ENCODE measurements at regions not wholly inside any gene's neighbourhood (a gene's known extent, or its start where the extent isn't known, plus 50 kb on each side); places are given as distances from the start of the nearest gene placed in this dataset.

- H3K27ac ChIP-seq (ENCODE audit: extremely low read depth, low read depth, low read length) = no peak overlapping the region
- no peak for TF ChIP-seq KLF7 (tag by site-specific recombination; IDR thresholded peaks at IDR 0.05; ENCODE audit: borderline replicate concordance)
- TF ChIP-seq ZNF157 (tag by site-specific recombination; IDR thresholded peaks at IDR 0.05) = peak; percentile 90
- POLR2A ChIA-PET = no interaction called here
- H3K4me3 ChIP-seq (ENCODE audit: low read depth, low read length) = no peak overlapping the region
- no peaks in the 10 kb centered on the region for H3K36me3 ChIP-seq (ENCODE audit: control insufficient read depth in 2 of 2, insufficient read depth in 1 of 2, low read length in 2 of 2)
- H3K9me3 ChIP-seq (ENCODE audit: control insufficient read depth, insufficient read depth, low read depth, low read length) = no peaks in the 10 kb centered on the region
- no peaks in the 10 kb centered on the region for H3K4me1 ChIP-seq (ENCODE audit: control insufficient read depth, insufficient read depth, low read length)
- CTCF ChIA-PET = no interaction called here
These were observed 100.0 kb upstream of the ARHGAP5 start for GRCh38 chr14:31977001-31977556.

DNA sequence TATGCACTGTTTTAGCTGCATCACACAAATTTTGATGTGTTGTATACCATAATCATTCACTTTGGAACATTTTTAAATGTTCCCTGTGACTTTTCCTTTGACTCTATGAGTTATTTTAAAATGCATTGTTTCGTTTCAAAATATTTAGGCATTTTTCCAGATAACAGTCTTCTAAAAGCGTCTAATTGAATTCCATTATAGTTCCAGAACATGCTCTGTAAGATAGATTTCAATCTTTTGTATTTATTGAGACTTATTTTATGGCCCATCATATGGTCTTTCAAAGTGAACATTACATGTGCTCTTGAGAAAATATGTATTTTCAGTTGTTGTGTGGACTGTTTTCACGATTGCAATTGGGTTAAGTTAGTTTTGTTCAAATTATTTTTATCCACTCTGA, 98.7 kb upstream of the ARHGAP5 start:
- CTCF ChIA-PET = no interaction called here

DNA sequence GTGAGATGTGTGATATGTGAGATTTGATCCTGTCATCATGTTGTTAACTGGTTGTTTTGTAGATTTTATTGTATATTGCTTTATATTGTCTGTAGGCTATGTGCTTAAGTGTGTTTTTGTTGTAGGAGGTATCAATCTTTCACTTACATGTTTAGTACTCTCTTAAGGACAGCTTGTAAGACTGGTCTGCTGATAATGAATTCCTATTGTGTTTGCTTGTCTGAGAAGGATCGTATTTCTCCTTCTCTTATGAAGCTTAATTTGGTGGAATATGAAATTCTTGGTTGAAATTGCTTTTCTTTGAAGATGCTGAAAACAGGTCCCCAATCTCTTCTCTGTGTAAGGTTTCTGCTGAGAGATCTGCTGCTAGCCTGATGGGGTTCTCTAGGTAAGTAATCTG, 94.5 kb upstream of the ARHGAP5 start:
- TF ChIP-seq TRIM28 (IDR thresholded peaks at IDR 0.05; ENCODE audit: borderline replicate concordance, low read length) (0 out of 2 replicates have a peak, but pooled peaks have one; percentile 43), ZNF692 (tag by site-specific recombination; IDR thresholded peaks at IDR 0.05) (no peak), ZNF560 (tag by site-specific recombination; IDR thresholded peaks at IDR 0.05; ENCODE audit: borderline replicate concordance) (no peak), SETDB1 (IDR thresholded peaks at IDR 0.05; ENCODE audit: insufficient read length, low read length) (peak; percentile 97), ZNF350 (tag by site-specific recombination; IDR thresholded peaks at IDR 0.05) (no peak)
- TF ChIP-seq, protein P1, sequence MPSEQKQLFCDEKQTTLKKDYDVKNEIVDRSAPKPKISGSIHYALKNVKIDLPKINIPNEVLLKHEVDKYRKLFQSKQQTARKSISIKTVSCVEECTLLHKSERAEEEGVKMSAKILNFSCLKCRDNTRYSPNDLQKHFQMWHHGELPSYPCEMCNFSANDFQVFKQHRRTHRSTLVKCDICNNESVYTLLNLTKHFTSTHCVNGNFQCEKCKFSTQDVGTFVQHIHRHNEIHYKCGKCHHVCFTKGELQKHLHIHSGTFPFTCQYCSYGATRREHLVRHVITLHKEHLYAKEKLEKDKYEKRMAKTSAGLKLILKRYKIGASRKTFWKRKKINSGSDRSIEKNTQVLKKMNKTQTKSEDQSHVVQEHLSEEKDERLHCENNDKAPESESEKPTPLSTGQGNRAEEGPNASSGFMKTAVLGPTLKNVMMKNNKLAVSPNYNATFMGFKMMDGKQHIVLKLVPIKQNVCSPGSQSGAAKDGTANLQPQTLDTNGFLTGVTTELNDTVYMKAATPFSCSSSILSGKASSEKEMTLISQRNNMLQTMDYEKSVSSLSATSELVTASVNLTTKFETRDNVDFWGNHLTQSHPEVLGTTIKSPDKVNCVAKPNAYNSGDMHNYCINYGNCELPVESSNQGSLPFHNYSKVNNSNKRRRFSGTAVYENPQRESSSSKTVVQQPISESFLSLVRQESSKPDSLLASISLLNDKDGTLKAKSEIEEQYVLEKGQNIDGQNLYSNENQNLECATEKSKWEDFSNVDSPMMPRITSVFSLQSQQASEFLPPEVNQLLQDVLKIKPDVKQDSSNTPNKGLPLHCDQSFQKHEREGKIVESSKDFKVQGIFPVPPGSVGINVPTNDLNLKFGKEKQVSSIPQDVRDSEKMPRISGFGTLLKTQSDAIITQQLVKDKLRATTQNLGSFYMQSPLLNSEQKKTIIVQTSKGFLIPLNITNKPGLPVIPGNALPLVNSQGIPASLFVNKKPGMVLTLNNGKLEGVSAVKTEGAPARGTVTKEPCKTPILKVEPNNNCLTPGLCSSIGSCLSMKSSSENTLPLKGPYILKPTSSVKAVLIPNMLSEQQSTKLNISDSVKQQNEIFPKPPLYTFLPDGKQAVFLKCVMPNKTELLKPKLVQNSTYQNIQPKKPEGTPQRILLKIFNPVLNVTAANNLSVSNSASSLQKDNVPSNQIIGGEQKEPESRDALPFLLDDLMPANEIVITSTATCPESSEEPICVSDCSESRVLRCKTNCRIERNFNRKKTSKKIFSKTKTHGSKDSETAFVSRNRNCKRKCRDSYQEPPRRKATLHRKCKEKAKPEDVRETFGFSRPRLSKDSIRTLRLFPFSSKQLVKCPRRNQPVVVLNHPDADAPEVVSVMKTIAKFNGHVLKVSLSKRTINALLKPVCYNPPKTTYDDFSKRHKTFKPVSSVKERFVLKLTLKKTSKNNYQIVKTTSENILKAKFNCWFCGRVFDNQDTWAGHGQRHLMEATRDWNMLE (tag by site-specific recombination; conservative IDR thresholded peaks at IDR 0.05; ENCODE audit: low read depth) = 0 out of 2 replicates have a peak, but pooled peaks have one; percentile 26
- Histone ChIP-seq H3K4me1 (ENCODE audit: control insufficient read depth, insufficient read depth, low read length) (no peaks in the 10 kb centered on the region), H3K4me3 (ENCODE audit: low read depth, low read length) (no peak overlapping the region), H3K27ac (ENCODE audit: extremely low read depth, low read depth, low read length) (no peak overlapping the region), H3K9me3 (ENCODE audit: control insufficient read depth, insufficient read depth, low read depth, low read length) (no peaks in the 10 kb centered on the region; the same call in 1 of the 2 replicates), H3K36me3 (ENCODE audit: control insufficient read depth in 2 of 2, insufficient read depth in 1 of 2, low read length in 2 of 2) (no peaks in the 10 kb centered on the region)
- ChIA-PET CTCF (no interaction called here), POLR2A (no interaction called here)

More for the DNA sequence above, 98.7 kb upstream of the ARHGAP5 start:
- TF ChIP-seq ZFP37 (tag by site-specific recombination; IDR thresholded peaks at IDR 0.05) = no peak
- TF ChIP-seq IKZF3 (tag by site-specific recombination; IDR thresholded peaks at IDR 0.05) = no peak
- no peak for TF ChIP-seq ZNF776 (tag by site-specific recombination; IDR thresholded peaks at IDR 0.05; ENCODE audit: borderline replicate concordance)
- TF ChIP-seq, protein P2, sequence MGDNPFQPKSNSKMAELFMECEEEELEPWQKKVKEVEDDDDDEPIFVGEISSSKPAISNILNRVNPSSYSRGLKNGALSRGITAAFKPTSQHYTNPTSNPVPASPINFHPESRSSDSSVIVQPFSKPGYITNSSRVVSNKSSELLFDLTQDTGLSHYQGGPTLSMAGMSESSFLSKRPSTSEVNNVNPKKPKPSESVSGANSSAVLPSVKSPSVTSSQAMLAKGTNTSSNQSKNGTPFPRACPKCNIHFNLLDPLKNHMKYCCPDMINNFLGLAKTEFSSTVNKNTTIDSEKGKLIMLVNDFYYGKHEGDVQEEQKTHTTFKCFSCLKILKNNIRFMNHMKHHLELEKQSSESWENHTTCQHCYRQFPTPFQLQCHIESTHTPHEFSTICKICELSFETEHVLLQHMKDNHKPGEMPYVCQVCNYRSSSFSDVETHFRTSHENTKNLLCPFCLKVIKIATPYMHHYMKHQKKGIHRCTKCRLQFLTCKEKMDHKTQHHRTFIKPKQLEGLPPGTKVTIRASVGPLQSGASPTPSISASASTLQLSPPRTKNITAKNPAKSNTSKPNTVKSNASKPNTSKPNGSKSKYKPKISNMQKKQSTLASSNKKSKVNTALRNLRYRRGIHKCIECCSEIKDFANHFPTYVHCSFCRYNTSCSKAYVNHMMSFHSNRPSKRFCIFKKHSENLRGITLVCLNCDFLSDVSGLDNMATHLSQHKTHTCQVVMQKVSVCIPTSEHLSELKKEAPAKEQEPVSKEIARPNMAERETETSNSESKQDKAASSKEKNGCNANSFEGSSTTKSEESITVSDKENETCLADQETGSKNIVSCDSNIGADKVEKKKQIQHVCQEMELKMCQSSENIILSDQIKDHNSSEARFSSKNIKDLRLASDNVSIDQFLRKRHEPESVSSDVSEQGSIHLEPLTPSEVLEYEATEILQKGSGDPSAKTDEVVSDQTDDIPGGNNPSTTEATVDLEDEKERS (tag by site-specific recombination; IDR thresholded peaks at IDR 0.05) = no peak
- TF ChIP-seq ZNF660 (tag by site-specific recombination; IDR thresholded peaks at IDR 0.05) = no peak
- TF ChIP-seq, protein P3, sequence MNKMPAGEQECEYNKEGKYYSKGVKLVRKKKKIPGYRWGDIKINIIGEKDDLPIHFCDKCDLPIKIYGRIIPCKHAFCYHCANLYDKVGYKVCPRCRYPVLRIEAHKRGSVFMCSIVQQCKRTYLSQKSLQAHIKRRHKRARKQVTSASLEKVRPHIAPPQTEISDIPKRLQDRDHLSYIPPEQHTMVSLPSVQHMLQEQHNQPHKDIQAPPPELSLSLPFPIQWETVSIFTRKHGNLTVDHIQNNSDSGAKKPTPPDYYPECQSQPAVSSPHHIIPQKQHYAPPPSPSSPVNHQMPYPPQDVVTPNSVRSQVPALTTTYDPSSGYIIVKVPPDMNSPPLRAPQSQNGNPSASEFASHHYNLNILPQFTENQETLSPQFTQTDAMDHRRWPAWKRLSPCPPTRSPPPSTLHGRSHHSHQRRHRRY (tag by site-specific recombination; IDR thresholded peaks at IDR 0.05) = no peak
- no peak for TF ChIP-seq ZNF426 (tag by site-specific recombination; IDR thresholded peaks at IDR 0.05)
- TF ChIP-seq ZNF514 (tag by site-specific recombination; IDR thresholded peaks at IDR 0.05) = no peak
- TF ChIP-seq ZNF146 (tag by site-specific recombination; IDR thresholded peaks at IDR 0.05) = no peak
- H3K4me3 ChIP-seq (ENCODE audit: low read depth, low read length) = no peak overlapping the region
- no peaks in the 10 kb centered on the region for H3K4me1 ChIP-seq (ENCODE audit: control insufficient read depth, insufficient read depth, low read length)
- no peak overlapping the region for H3K27ac ChIP-seq (ENCODE audit: extremely low read depth, low read depth, low read length)
- no peaks in the 10 kb centered on the region; the same call in 1 of the 2 replicates for H3K9me3 ChIP-seq (ENCODE audit: control insufficient read depth, insufficient read depth, low read depth, low read length)
- no peaks in the 10 kb centered on the region for H3K36me3 ChIP-seq (ENCODE audit: control insufficient read depth in 2 of 2, insufficient read depth in 1 of 2, low read length in 2 of 2)
- POLR2A ChIA-PET = no interaction called here

Measured in HEK293 (cell line).